ENCODE measurements at regions not wholly inside any gene's neighbourhood (a gene's known extent, or its start where the extent isn't known, plus 50 kb on each side); places are given as distances from the start of the nearest gene placed in this dataset.

DNA sequence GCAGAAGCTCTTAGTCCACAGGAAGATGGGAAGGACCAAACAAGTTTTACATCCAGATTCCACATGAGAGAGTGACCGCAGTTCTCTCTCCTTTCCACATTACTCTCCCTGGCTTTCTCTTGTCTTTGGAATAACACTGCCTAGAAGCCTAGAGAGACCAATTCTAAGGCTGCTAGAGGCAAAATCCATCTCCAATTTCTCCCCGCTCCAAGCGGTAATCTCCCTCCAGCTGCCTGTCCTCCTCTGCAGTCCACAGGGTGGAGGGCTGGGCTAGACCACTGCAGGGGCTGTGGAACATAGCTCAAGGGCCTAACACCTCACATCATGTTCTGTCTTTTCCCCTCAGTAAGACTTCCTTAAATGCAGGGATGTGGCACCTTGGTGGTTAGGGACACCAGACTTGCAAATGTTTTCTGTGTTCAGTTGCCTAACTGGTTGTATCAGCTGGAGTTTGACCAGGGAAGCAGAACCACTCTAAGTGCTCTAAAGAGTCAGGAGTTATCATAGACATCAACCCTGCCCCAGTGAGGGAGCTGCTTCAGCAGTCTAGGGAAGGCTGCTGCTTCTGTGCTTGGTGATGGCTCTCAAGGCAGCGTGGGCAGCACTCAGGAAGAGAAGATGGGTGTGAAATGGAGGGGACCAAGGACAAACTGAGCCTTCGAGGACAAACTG is 423.1 kb downstream of the BCOR start:
- H3K27ac ChIP-seq (ENCODE audit: insufficient read depth, low read length) = no peak overlapping the region
- no peak overlapping the region for H3K4me3 ChIP-seq (ENCODE audit: insufficient read depth, low read depth, low read length)
- H2AFZ ChIP-seq (replicated peaks; ENCODE audit: low read length, poor library complexity) = no peak overlapping the region
- TF ChIP-seq, protein P1, sequence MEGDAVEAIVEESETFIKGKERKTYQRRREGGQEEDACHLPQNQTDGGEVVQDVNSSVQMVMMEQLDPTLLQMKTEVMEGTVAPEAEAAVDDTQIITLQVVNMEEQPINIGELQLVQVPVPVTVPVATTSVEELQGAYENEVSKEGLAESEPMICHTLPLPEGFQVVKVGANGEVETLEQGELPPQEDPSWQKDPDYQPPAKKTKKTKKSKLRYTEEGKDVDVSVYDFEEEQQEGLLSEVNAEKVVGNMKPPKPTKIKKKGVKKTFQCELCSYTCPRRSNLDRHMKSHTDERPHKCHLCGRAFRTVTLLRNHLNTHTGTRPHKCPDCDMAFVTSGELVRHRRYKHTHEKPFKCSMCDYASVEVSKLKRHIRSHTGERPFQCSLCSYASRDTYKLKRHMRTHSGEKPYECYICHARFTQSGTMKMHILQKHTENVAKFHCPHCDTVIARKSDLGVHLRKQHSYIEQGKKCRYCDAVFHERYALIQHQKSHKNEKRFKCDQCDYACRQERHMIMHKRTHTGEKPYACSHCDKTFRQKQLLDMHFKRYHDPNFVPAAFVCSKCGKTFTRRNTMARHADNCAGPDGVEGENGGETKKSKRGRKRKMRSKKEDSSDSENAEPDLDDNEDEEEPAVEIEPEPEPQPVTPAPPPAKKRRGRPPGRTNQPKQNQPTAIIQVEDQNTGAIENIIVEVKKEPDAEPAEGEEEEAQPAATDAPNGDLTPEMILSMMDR (conservative IDR thresholded peaks at IDR 0.05; ENCODE audit: low read depth, low read length) = no peak
- TF ChIP-seq, protein P2, sequence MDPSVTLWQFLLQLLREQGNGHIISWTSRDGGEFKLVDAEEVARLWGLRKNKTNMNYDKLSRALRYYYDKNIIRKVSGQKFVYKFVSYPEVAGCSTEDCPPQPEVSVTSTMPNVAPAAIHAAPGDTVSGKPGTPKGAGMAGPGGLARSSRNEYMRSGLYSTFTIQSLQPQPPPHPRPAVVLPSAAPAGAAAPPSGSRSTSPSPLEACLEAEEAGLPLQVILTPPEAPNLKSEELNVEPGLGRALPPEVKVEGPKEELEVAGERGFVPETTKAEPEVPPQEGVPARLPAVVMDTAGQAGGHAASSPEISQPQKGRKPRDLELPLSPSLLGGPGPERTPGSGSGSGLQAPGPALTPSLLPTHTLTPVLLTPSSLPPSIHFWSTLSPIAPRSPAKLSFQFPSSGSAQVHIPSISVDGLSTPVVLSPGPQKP (IDR thresholded peaks at IDR 0.05; ENCODE audit: borderline replicate concordance, low read depth, low read length) = no peak
- TF ChIP-seq MAFK (IDR thresholded peaks at IDR 0.05; ENCODE audit: low read depth, low read length) = no peak
- TF ChIP-seq FOS (IDR thresholded peaks at IDR 0.05; ENCODE audit: low read depth, low read length) = no peak
- no peak for TF ChIP-seq MXI1 (IDR thresholded peaks at IDR 0.05; ENCODE audit: borderline replicate concordance, low read depth, low read length)
- no peak for TF ChIP-seq POLR2A (IDR thresholded peaks at IDR 0.05; ENCODE audit: low read depth, low read length)
- TF ChIP-seq BHLHE40 (IDR thresholded peaks at IDR 0.05; ENCODE audit: low read depth, low read length) = no peak
- no peak for TF ChIP-seq RFX5 (IDR thresholded peaks at IDR 0.05; ENCODE audit: low read depth, low read length)
- no peak overlapping the region for H2AK9ac ChIP-seq (replicated peaks; ENCODE audit: low read depth, low read length, poor library complexity)
- H3K14ac ChIP-seq (replicated peaks; ENCODE audit: low read depth, low read length) = no peak overlapping the region
- H3K9me1 ChIP-seq (ENCODE audit: insufficient read depth, low read length) = no peaks in the 10 kb centered on the region
- H3K23ac ChIP-seq (ENCODE audit: low read depth, low read length) = no peak overlapping the region
- 0 out of 2 replicates have a peak, but pooled peaks cover 2% of the 10 kb centered on the region for H3K9me3 ChIP-seq (ENCODE audit: control insufficient read depth, insufficient read depth, low read length)
- H3K4ac ChIP-seq (ENCODE audit: low read depth, low read length) = no peak overlapping the region
- BruUV-seq (replicated peaks) = no TSS peak
- intact Hi-C loops (cut with micrococcal nuclease) = no loop called here
- dilution Hi-C loops (cut with HindIII; ENCODE audit: low sequenced_read_pairs, unreplicated experiment) = no loop called here
- in situ Hi-C loops (cut with MboI; ENCODE audit: low sequenced_read_pairs) = no loop called here
- 50% methylated on average over 1 of the region's 5 CpGs; no CpG with 5 or more reads in 1 of the 2 experiments for WGBS, 2 experiments (ENCODE audit: extremely low coverage in 2 of 2, insufficient read length in 1 of 2)
- POLR2A ChIA-PET (ENCODE audit: unreplicated experiment) = no interaction called here
- H3K27me3 ChIP-seq (ENCODE audit: control insufficient read depth, insufficient read depth, low read length) = peaks cover 28% of the 10 kb centered on the region
- no peak overlapping the region for H2AK5ac ChIP-seq (ENCODE audit: low read depth, low read length)
- H4K20me1 ChIP-seq (ENCODE audit: insufficient read depth, low read length) = no peaks in the 10 kb centered on the region
- CTCF ChIA-PET = no interaction called here
- H3K56ac ChIP-seq (ENCODE audit: extremely low read depth, insufficient read depth, low read length) = no peak overlapping the region
- no peak overlapping the region for H3K18ac ChIP-seq (ENCODE audit: low read depth, low read length)
- ATAC-seq (ENCODE audit: low read depth) (no peak), DNase-seq (no peak)
- no peak overlapping the region for H4K5ac ChIP-seq (ENCODE audit: low read depth, low read length)
- no peaks in the 10 kb centered on the region for H3K4me1 ChIP-seq (ENCODE audit: control insufficient read depth, insufficient read depth, low read length)
- no peak overlapping the region for H2BK5ac ChIP-seq (ENCODE audit: low read depth, low read length, poor library complexity, severe bottlenecking)
- no peak overlapping the region for H4K91ac ChIP-seq (ENCODE audit: insufficient read depth, low read depth, low read length)
- H3K4me2 ChIP-seq (ENCODE audit: low read depth, low read length) = no peak overlapping the region
- H3K79me1 ChIP-seq (ENCODE audit: low read depth in 1 of 2, low read length in 2 of 2) = no peaks in the 10 kb centered on the region
- H3K9ac ChIP-seq (ENCODE audit: low read depth, low read length) = no peak overlapping the region
- no peak overlapping the region for H2BK120ac ChIP-seq (ENCODE audit: low read depth, low read length)
- H2BK15ac ChIP-seq (ENCODE audit: low read depth, low read length) = no peak overlapping the region
- no peak overlapping the region for H4K8ac ChIP-seq (ENCODE audit: low read depth in 2 of 2, low read length in 2 of 2)
- no peak overlapping the region for H2BK20ac ChIP-seq (ENCODE audit: low read depth, low read length)
- no peaks in the 10 kb centered on the region for H3K36me3 ChIP-seq (ENCODE audit: control insufficient read depth, insufficient read depth, low read length)

Data from IMR-90 (cell line).